ENCODE measurements at regions not wholly inside any gene's neighbourhood (a gene's known extent, or its start where the extent isn't known, plus 50 kb on each side); places are given as distances from the start of the nearest gene placed in this dataset.
"Not testable (repeated sequence)": the region's sequence is repeated elsewhere in the genome, so short reads cannot be mapped to it uniquely, and the experiment has no call there.

DNA sequence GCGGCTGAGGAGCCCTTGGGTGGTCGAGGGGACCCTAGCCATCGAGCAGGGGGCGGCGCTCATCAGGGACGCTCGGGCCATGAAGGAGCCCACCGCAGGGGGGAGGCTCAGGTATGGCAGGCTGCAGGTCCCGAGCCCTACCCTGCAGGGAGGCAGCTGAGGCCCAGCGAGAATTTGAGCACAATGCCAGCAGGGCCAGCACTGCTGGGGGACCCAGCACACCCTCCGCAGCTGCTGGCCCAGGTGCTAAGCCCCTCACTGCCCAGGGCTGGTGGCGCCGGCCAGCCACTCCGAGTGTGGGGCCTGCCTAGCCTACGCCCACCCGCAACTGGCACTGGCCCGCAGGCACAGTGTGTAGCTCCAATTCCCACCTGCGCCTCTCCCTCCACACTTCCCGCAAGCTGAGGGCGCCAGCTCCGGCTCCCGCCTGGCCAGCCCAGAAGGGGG is 325.4 kb upstream of the FRG1 start:
- no peak for DNase-seq (ENCODE audit: low read depth)

DNA sequence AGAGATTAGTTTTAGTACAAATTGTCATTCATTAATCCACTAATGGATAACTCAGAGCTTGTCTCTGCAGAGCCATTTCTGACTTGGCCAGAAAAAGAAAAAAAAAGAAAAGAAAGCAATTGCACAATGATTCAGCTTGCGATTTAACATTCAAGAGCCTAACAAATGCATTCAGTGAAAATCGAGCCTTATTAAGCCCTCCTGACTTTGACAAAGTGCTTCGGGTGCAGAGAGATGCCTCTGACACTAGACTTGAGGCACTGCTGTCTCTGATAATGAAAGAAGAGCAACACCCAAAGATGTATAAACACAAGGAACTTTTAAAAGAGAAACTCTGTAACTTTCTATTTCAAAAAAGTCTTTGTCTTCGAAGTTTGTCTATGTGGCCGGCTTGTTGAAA is 322.9 kb upstream of the FRG1 start:
- DNase-seq (ENCODE audit: low read depth), result not testable (repeated sequence)

DNA sequence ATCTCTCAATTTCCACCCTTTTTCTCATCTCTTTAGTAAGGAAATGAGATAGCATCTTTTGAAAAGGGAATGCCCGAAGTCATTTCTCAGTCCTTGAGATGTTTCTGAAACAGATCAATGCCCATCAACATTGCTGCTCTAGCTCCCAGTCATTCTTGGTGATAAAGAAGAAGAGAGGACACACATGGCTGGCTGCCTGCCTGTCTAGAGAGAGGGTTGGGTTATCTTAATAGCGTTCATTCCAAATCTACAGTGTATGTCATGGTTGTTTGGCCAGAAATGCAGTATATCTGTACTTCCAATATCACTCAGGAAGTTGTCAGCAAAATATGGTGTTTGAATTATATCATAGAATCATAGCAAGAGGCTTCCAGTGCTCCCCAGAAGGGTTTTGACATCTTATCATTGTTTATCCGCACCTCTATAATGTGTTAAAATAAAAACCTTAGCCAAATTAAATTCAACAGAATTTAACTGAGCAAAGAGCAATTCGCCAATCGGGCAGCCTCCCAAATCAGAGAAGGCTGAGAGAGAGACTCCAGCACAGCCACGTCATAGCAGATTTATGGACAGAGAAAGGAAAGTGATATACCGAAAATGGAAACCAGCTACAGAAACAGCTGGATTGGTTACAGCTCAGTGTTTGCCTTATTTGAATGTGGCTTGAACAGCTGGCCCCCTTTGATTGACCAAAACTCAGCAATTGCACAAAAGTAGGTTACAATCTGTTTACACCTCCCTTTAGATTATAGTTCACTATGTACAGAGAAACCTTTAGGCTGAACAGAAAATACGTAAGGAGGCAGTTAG is 321.0 kb upstream of the FRG1 start:
- DNase-seq (ENCODE audit: low read depth), result not testable (repeated sequence)

GRCh38 chr4:189622574-189622973 is 318.1 kb upstream of the FRG1 start:
- DNase-seq (ENCODE audit: low read depth), result not testable (repeated sequence)

GRCh38 chr4:189627041-189627440 is 313.6 kb upstream of the FRG1 start:
- not testable (repeated sequence) for DNase-seq (ENCODE audit: low read depth)

DNA sequence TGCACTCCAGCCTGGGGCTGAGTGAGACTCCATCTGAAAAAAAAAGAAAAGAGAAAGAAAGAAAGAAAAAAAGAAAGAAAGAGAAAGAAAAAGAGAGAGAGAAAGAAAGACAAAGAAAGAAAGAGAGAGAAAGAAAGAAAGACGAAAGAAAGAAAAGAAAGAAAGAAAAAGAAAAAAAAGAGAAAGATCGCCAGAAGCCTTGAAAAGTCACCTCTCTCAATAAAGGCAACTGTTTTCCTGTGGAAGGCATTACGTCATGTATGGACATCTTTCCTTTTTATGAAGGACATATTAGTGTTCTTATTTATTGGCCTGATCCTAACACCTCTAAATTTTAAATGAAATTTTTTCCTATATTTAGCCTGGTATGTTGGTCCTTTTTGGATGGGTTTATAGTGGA is 310.9 kb upstream of the FRG1 start:
- DNase-seq (ENCODE audit: low read depth), result not testable (repeated sequence)

- DNase-seq (ENCODE audit: low read depth), result not testable (repeated sequence)
Observed at GRCh38 chr4:189630913-189631567, 309.6 kb upstream of the FRG1 start.

DNA sequence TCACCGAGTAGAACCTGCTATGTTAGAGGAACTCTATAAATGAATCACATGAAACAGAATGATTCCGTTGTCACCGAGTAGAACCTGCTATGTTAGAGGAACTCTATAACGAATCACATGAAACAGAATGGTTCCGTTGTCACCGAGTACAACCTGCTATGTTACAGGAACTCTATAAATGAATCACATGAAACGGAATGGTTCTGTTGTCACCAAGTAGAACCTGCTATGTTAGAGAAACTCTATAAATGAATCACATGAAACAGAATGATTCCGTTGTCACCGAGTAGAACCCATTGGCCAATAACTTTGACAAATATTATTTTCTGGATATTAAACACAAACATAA is 309.1 kb upstream of the FRG1 start:
- DNase-seq (ENCODE audit: low read depth), result not testable (repeated sequence)

DNA sequence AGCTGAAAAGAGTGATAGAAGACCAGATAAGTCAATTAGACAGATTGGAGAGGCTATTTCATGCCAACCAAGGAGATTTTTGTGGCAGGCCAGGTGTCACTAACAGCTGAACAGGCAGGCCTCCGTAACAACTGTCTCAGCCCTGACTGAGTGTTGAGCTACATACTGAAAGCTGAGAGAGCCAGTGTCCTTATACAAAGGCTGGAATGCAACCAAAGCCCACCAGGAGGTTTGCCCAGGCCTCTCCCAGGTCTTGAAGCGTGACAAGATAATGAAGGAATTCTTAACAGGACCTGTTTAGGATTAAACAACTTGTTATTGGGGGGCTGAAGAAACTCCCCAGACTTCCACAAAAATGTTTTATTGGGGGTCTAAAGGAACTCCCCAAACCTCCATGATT is 290.2 kb upstream of the FRG1 start:
- not testable (repeated sequence) for DNase-seq (ENCODE audit: low read depth)

GRCh38 chr4:189653130-189653653 is 287.5 kb upstream of the FRG1 start:
- DNase-seq (ENCODE audit: low read depth), result not testable (repeated sequence)

- not testable (repeated sequence) for DNase-seq (ENCODE audit: low read depth)
Observed at GRCh38 chr4:189653983-189654382, 286.7 kb upstream of the FRG1 start.

DNA sequence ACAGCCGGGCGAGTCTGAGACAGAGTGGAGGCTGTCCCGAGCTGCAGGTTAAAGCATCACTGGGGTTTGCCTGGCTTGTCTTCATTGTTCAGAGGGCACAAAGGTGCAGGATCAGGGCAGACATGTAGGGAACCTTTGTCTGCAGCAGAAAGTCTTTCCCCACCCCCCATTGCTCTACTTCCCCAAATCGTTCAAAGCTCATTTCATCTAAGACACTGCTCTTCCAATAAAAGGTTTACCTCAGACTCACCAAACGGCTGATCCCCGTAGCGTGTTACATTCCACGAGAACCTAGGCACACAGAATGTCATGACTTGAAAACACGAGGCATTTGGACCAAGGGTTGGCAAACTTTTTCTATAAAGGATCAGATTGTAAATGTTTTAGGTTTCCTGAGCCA is 286.3 kb upstream of the FRG1 start:
- not testable (repeated sequence) for DNase-seq (ENCODE audit: low read depth)

GRCh38 chr4:189655817-189656216 is 284.9 kb upstream of the FRG1 start:
- DNase-seq (ENCODE audit: low read depth), result not testable (repeated sequence)

- no peak for DNase-seq (ENCODE audit: low read depth)
Observed at GRCh38 chr4:189656641-189657040, 284.0 kb upstream of the FRG1 start.

GRCh38 chr4:189658259-189658658 is 282.4 kb upstream of the FRG1 start:
- not testable (repeated sequence) for DNase-seq (ENCODE audit: low read depth)

DNA sequence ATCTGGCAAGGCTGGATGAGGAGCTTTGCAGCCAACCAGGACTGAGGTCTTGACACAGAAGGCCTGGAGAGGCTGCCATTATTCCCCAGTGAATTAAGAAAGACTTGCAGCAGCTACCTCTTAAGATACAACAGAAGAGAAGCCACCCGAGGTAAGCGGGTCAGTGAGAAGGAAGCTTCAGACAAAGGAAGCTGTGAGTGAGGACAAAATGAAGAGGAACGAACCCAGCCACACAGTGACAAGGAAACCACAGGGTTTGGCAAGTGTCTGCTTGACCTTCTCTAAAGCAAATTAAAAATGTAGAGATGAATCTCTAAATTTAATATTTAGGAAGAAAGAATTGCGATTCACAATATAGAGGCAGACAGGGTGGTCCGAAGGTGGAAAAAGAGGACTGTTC is 281.8 kb upstream of the FRG1 start:
- not testable (repeated sequence) for DNase-seq (ENCODE audit: low read depth)

- DNase-seq (ENCODE audit: low read depth), result no peak
Observed at GRCh38 chr4:189659287-189659686, 281.4 kb upstream of the FRG1 start.

- no peak for DNase-seq (ENCODE audit: low read depth)
Observed at GRCh38 chr4:189660722-189661360, 279.8 kb upstream of the FRG1 start.

DNA sequence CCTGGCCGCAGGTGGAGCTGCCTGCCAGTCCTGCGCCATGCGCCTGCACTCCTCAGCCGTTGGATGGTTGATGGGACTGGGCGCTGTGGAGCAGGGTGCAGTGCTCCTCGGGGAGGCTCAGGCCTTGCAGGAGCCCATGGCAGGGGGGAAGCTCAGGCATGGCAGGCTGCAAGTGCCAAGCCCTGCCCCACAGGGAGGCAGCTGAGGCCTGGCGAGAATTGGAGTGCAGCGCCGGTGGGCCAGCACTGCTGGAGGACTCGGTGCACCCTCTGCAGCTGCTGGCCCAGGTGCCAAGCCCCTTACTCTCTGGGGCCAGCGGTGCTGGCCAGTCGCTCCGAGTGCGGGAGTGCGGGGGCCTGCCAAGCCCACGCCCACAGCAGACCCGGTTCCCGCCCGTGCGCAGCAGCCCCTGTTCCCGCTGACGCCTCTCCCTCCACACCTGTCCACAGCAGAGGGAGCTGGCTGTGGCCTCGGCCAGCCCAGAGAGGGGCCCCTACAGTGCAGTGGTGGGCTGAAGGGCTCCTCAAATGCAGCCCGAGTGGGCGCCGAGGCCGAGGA is 275.9 kb upstream of the FRG1 start:
- DNase-seq (ENCODE audit: low read depth), result no peak

DNA sequence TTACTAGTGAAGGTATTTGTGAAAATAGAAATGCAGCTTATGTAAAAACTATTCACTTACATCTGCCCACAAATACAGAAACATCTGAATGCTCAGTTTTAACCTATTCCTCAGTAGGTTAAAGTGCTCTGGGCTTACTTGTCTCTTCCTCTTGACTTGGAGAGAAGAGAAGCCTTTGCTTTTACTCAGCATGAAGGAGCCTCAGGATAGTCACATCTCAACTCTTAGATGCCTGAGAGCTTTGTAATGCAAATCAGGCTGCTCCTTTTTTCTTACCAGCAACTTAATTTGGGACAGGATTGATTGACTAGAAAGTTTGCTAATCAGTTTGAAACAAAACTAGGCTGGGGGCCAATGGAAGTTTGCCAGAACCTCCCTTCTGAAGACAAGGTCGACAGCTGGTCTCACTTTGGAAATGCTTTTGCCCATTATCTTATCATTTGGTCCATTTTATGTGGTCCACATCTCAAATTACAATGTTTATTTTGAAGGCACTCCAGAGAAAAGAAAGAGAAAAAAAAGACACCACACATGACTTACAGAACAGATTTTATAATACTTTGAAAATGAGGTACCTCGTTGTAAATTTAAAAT is 274.9 kb upstream of the FRG1 start:
- DNase-seq (ENCODE audit: low read depth), result not testable (repeated sequence)

DNA sequence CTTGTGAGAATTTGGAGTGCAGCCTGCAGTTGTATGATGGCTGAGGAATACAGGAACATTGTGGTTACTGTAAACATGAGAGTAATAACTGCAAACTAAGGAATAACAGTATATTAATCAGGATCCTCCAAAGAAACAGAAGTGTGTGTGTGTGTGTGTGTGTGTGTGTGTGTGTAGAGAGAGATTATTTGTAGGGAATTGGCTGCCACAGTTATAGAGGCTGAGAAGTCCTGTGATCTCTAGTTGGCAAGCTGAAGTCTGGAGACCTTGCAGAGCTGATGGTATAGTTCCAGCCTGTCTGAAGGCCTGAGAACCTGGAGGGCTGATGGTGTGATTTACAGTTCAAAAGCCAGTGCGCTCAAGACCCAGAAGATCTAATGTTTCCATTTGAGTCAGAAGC is 273.3 kb upstream of the FRG1 start:
- not testable (repeated sequence) for DNase-seq (ENCODE audit: low read depth)

- not testable (repeated sequence) for DNase-seq (ENCODE audit: low read depth)
Observed at GRCh38 chr4:189697675-189698245, 242.9 kb upstream of the FRG1 start.

Data from activated T-helper 9 cell treated with anti-CD3 and anti-CD28 coated beads, Interleukin-2, amount 50 U/mL, for 16 hours (primary cell).